Activated CD4-positive, alpha-beta T cell treated with anti-CD3 and anti-CD28 coated beads, Interleukin-2, amount 50 U/mL, for 4 hours (primary cell): ENCODE measurements at regions not wholly inside any gene's neighbourhood (a gene's known extent, or its start where the extent isn't known, plus 50 kb on each side); places are given as distances from the start of the nearest gene placed in this dataset.
"Not testable (repeated sequence)": the region's sequence is repeated elsewhere in the genome, so short reads cannot be mapped to it uniquely, and the experiment has no call there.

ENCODE experiments used
- DNase-seq, 2 experiments: peaks; one replicate each; pipeline ENCODE4 v3.0.0-alpha.2; 2020

DNA sequence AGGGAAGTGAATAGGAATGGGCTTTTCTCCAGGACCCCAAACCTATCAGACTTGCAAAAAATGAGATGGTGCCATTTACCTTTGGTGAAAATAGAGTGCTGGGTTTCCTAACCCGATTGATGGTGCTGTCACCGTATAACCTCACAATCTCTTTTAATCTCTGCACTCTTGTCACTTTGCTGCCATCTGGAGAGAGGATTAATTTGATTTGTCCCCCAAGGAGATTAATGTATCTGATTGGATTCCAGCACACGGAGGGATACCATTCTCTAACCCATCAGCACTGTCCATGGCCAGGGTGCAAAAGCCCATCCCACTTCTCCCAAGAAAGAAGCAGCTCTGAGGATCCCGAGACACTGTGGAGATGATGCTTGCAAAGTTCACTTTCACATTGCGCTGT, 86.3 kb upstream of the NFE2L3 start:
- DNase-seq, result no peak

DNA sequence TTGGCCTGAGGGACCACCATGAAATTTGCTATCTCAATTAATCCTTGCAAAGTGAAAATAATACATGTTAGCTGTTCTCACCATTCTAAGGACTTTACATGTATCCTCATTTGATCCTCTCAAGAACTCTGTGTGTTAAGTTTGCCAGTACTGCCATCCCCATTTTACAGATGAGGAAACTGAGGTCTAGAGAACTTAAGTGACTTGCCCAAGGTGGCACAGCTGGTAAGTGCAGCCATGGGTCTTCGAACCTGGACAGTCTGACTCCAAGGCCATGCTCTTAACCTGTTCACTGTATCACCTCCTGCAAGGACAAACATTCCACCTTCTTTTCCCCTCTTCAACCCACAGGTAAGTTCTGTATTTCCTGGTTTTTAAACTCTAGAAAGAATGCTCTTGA, 85.3 kb upstream of the NFE2L3 start:
- DNase-seq, result no peak

DNA sequence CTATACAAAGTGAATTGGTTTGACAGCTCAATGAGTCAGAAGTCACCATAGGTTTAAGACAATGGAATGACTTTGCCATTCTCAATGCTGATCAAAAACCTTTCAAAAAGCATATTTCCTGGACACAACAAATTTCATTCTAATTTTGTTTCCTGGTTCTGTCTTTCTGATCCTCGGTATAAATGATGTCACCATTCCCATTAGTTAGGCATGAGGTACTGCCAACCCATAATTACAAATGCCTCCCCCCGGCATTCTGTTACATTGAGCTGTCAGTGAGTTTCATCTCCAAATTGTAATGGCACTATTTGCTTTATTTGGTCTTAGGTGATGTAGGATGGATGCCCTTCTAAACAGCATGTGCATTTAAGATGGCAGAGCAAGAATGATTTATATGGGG, 81.7 kb upstream of the NFE2L3 start:
- DNase-seq, result no peak

DNA sequence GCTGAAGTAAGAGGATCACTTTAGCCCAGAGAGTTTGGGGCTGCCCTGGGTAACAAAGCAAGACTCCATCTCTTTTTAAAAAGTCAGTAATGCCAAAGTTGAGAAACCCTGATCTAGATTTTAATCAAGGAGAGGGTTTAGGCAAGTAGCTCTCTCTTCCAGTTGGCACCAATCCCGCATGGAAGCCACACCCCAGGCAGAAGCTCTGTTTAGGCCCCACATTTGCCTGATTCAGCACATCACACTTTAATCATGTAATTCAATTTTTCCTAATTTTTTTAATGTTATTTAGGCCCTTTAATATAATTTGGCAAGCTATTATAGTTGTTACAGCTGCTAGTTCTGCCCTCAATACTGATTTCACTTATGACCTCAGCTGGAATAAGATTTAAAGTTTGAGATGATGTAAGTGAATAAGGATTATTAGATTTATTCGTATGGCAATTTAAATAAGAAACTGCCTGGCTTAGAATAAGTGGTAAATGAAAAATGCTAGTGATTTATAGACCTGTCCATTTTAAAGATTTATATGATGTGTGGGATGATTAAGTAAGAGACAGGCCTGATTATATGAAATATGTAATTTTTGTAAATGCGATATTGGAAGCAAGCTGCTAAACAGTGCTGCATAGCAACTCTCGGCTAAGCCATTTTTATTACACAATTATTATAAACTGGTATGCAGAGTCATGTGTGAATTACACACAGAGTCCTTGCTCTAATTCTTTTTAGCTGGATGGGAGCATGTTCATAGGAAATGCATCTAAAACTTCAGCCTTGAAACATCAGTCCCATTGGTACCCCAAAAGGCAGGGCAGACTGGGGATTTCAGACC, 80.2 kb upstream of the NFE2L3 start:
- no peak for DNase-seq

DNA sequence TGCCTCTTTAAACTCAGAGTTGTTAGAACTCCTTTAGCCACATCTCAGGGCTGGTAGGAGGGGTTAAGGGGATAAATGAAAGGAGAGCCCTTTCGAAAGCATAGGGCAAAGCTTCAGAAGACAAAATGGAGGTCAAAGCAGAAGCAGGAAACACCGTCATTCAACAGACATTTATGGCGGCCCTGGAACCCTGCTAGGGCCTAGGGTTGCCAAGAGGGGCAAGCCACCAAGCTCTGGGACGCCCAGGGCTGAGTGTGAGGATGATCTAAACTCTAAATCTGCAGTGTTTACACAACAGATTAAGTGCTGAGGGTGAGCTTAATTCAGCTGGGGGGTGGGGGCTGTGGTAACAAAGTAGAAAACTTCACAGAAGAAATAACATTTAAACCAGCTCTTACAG, 79.0 kb upstream of the NFE2L3 start:
- DNase-seq, result no peak

DNA sequence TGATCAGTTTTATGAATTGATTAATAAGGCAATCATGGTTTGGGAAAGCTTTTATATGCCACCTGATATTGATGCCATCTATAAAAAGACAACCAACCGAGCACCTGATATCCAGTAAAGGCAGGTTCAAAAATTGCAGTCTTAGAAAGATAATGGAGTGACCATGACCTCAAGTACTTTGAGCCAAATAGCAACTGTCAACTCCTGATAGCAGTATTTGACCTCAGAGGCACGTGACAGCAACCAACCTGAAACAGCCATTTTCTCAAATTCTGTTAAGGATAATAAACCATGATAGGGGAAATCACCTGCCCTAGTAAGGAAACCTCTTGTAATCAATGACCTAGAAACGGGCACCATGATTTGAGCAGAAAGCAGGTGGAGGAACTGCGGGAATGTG, 77.1 kb upstream of the NFE2L3 start:
- DNase-seq, result no peak

DNA sequence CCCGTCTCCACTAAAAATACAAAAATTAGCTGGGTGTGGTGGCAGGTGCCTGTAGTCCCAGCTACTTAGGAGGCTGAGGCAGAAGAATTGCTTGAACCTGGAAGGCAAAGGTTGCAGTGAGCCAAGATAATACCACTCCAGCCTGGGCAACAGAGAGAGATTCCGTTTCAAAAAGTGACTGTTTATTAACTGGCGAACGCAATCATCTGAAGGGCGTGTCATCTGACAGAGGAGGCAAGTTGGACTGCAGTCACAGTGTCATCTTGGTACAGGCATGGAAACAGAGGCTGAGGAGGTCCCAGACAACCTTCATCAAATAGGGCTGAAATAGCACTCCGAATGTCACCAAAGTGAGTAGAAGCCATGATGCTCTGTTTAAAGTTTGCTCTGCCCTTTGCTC, 75.3 kb upstream of the NFE2L3 start:
- DNase-seq, result no peak

DNA sequence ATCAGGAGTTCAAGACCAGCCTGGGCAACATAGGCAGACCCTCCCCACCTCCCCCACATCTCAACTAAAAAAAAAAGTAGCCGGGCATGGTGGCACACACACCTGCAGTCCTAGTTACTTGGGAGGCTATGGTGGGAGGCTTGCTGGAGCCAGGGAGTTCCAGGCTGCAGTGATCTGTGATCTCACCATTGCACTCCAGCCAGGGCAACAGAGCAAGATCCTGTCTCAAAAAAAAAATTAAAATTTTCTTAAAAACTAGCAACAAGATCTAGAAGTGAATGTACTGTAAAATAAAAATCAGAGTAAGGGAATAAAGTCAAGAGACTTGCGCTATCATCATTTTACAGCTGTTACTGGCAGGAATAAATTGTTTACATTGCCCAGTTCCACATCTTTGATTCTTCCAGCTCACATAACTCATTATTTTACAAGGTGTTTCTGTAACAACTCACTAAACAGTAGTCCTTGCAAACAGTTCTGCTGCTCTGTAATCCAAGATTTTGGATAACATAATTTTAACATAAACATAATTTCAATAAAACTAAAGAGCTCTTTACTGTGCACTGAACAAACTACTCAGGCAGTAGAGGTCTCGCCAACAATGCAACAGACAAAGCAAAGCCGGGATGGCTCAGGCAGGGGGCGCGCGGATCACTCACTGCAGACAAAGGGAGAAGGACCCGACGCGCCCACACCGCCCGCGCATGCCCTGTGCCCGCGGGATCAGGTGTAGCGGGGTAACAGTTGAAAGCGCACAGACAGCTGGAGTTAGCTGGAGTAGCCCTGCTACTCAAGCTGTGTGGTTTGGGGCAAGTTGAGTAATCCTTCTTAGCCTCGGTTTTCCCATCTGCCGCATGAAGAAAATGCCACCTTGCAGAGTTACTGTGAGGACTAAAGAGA, 73.3 kb upstream of the NFE2L3 start:
- DNase-seq, result peak; percentile 83 to 85

DNA sequence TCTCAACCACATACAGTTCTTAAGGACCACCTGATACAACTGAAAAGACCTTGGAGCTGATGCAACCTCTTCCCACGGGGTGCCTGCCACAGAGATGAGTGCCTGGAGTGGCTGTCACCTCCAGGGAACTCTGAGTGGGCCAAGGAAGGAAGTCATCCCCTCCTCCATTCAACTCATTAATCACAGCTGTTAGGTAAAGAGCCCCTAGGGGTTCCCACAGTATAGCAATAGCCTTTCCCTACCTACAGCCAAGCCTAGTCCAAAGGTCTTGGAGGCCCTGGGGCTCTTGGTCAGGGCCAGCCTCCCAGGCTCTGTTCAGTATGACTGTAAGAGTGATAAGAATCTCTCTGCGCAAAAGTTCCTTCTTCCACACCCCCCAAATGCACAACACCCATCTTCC, 70.4 kb upstream of the NFE2L3 start:
- DNase-seq, result no peak

DNA sequence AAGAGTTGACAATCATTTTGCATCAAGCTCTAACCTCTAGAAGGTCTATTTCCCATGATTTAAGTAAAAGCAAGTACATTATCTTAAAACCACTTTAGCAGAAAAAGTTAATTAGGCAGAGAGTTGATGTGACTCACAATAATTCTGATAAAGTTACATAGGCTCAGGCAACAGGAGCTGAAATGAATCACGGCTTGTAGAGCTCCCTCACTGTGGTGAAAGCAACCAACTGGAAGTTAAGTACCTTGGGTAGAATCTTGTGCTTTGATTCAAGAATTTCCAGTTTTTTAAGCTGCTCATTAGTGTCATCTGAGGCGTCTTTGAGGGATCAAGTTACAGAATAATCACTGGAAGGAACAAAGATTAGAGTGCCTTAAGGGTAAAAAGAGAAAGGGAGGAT, 68.9 kb upstream of the NFE2L3 start:
- no peak for DNase-seq

DNA sequence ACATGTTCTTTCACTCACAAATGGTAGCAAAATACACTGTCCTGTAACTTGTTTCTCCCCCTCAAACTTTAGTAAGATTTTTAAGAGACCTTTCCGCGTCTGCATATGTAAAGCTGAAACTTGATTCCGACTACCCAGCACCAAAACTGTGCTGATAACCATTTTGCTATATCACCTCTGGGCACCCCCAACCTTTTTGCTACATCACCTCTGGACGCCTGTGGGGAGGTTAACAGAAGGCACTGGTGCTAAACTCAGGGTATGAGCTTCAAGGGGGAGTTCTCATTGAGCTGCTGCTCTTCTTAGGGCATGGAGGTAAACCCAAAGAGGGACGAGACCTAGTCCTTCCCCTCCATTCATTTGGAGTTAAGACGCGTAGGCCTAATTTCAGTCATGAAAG, 67.6 kb upstream of the NFE2L3 start:
- no peak for DNase-seq

DNA sequence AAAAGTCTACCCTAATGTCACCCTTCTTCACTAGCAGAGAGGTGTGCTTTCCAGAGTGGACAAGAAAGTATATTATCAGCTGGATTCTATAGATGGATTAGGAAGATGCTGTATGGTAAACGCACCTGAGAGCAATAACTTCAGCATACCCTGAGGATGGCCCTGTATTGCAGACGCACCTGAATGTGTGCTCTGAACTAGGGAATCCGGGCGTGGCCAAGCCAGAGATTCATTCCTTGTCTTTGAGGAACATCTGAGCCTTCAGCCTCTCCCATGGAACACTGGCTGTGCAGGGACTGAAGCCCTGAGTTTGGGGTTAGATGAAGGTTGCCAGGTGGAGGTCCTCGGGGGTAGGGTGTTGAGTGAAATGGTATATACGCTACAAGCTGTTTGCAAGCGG, 66.2 kb upstream of the NFE2L3 start:
- DNase-seq, result no peak

DNA sequence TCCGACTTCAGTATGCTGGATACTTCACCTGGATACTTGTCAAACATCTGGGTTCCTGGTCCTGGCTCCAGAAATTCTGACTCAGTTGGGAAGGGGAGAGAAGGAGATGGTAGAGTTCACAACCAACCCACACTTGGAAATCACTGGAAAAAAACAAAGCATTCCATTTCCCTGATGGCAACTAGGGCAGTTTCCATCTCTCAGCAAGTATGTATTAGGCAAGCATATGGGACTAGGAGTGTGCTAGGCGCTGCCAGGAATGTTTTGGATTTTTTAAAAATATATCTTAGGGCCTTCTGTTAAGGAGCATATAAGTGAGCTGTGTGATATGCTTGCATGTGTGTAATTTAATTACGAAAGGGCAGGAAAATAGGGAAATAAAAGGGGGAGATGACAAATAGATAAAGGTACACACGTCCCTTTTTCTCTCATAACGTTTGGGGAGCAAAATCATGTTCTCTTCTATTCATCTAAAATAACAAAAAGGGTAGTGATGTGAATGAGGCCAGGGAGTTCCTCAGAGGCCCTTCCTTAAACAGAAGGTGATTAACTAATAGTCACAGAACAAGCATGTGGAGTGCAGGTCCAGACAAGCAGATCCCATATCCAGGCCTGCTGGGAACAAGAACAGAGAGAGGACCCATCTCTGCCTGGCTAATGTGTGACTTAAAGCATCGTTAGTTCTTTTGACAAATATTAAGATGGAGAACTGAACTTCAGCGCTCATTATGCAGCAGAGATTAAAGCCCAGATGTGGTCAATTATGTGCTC, 64.5 kb upstream of the NFE2L3 start:
- DNase-seq, result no peak

DNA sequence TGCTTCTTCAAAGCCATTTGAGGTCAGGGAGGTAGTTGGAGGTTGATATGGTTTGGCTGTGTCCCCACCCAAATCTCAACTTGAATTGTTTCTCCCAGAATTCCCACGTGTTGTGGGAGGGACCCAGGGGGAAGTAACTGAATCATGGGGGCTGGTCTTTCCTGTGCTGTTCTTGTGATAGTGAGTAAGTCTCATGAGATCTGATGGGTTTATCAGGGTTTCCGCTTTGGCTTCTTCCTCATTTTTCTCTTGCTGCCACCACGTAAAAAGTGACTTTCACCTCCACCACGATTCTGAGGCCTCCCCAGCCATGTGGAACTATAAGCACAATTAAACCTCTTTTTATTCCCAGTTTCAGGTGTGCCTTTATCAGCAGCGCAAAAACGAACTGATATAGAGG, 62.5 kb upstream of the NFE2L3 start:
- DNase-seq, result not testable (repeated sequence)

DNA sequence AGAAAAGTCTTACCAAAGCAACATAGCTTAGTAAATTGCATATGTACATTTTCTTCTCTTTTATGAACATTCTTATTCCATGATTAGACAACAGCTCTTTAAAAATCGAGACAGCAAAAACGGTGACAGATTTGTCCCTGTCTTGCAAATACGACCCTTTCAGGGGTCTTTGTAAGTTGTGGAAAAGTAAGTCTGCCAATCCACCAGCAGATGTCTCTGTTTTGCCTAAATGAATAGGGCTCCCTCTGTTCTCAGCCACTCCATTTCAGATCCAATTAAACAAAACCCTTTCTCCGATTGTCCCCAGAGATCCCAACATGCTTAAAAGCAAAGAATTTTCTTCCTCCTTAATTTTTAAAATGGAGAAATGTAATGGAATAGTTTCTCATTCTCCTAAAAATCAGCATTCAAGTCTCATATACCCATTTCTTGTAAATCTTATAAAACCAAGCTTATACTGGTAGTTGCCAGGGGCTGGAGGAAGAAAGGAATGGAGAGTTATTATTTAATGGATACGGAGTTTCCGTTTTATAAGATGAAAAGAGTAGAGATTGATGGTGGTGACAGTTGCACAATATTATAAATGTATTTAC, 61.0 kb upstream of the NFE2L3 start:
- DNase-seq, result no peak

DNA sequence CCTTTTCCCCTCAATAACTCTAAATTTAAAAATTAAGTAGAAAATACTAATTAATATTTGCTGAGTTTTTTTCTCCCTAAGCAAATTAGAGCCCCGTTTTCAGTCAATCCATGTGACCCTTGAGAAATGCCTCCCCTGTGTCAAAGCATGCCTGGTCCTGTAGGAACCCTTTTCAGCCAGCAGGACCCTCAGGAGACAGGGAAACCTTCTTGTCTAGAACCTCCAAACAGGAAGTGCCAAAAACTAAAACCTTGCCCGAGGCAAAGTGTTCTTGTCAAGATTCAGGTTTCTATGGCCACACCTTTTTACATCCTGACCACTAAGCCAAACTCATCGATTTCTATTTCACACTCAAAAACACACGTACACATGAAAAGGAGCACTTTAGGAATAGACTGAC, 60.1 kb upstream of the NFE2L3 start:
- no peak for DNase-seq

DNA sequence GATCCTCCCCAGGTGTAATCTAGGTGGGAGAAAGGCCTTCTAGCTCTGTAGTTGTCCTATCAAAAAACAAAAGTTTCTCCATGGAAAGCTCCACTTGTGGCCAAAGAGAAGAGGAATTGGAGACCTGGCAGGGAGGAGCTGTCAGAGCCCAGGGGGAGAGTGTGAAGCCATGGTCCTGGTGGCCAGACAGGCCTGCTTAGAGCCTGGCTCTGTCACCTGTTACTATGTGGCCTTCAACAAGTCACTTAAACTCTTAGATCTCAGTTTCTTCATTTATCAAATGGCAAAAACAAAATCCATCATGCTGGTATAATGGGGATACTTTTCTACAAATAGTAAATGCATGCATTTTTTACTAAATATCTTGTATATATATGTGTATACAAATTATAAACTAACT, 59.0 kb upstream of the NFE2L3 start:
- no peak for DNase-seq

DNA sequence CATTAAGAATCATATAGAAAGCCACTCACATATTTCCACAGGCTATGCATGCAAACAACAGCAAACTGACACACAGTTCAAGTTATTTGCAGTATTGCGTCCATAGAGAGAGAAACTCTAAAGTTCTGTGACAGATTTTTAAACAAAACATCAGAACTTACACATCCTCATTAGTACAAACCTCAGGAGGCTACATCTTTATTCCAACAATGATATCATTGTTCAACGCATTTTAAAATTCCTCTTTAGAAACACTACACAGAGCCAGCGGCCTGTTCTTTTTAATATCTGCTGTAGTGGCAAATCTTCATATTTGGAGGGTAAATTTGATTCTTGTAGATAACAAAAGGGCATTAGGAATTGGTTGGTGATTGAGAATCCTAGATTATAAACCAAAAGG, 55.9 kb upstream of the NFE2L3 start:
- no peak for DNase-seq

DNA sequence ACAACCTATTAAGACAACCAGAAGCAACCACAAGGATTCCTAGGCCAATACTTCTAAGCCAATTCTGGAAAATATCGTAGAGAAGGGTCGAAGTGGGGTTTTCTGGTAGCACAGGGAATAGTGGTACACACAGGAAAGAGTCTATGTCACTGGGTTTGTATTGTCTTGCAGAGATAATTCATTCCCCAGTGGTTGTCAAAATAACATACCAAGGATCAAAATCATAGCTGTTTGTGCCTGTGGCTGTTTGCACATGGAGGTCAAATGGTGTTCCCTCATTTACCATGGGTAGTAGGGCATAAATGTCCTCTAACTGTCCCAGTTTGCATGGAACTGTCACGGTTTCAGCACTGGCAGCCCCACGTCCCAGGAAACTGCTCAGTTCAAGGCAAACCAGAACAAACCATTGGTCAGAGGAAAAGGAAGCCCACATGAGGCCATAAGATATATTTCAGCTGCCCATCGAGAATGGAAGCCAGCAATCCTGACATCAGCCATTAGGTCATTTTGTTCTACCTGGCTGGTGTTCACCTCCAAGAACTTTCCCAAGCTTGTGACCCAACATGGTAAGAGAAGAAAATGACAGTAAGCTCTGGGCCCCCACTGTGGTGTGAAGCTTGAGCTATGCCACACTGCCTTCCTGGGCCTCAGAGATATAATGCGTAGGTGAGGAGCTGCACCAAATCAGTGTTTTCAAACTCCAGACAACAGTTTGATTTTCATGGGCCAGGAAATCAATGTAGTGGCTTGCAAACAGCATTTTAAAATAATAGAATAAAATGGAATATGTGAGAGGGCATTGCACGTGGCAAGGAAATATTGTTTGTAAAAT, 53.9 kb upstream of the NFE2L3 start:
- DNase-seq, result no peak

DNA sequence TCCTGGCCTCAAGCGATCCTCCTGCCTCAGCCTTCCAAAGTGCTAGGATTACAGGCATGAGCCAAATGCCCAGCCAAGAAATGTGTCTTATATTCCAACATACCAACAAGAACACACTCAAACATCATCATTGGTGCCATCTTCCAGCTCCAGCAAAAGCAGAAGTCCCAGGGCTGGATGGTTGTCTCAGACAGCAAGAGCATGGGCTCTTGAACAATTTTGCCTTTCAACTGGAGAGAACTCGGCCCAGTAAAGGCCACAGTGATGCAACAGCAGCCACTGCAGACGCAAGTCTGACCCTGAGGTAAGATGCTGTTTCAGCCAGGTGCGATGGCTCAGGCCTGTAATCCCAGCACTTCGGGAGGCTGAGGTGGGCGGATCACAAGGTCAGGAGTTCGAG, 52.8 kb upstream of the NFE2L3 start:
- DNase-seq, result no peak

DNA sequence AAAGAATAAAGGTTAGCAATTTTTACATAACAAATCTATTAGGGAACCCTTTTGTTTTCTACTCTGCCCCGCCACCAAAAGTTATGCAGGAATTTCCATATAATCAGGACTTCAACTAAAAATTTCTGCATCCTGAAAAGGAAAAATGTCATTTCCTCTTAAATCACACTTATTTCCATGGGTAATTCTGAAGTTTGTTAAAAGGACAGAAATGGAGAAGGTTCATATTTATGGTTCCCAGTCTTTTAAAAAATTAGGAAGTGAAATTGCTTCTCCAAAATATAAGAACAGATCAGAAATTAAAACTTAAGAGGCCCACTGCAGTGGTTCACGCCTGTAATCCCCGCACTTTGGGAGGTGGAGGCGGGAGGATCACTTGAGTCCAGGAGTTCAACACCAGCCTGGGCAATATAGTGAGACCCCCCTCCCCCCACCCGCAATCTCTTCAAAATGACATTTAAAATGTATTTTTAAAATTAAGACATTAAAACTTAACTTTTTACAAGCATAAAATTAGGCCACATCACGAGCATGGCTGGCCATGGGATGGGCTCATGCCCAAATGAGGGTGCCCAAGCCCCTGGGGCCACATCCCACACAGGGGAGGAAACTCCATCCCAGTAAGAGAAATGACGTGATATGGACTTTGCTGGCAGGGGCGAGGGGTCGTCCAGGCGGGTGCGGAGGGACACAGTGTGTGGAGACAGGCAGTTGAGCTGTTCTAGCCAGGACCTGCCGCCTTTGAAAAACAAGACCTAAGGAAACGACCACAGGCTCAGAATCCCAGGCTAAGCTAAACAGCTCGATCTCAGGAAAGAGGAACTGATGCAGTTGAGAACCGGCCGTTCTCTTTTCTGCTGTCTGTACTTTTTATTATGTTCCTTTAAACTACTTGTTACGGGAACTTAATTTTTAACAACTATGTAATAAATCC, 51.3 kb upstream of the NFE2L3 start:
- DNase-seq, result no peak
